HepG2 (cell line): ENCODE measurements at regions not wholly inside any gene's neighbourhood (a gene's known extent, or its start where the extent isn't known, plus 50 kb on each side); places are given as distances from the start of the nearest gene placed in this dataset.

ENCODE experiments used
- CC2D1A ChIP-seq: sonication (generic); formaldehyde crosslinking; IDR thresholded peaks from 2 replicates; pipeline ENCODE4 v1.8.1; 2023; ENCODE audit warnings: mild to moderate bottlenecking, missing genetic modification reagents
- CREB1 ChIP-seq, 2 experiments: fragments of 450-650 bp in 1 of 2; IDR thresholded peaks; 2 replicates each; pipeline ENCODE4 v1.6.1; 2016 to 2017; ENCODE audit warnings: control low read depth in 1 of 2, mild to moderate bottlenecking in 1 of 2, missing compliant biosample characterization in 1 of 2, missing genetic modification characterization in 1 of 2
- GABPA ChIP-seq, 2 experiments: IDR thresholded peaks; 2 replicates each; pipeline ENCODE4 v1.6.1; 2011 to 2016; ENCODE audit warnings: low read depth in 2 of 2, low read length in 1 of 2, missing biosample characterization in 1 of 2, missing genetic modification characterization in 1 of 2
- MEF2D ChIP-seq: sonication (generic); formaldehyde crosslinking; IDR thresholded peaks from 2 replicates; pipeline ENCODE4 v1.5.1; 2020; ENCODE audit warnings: mild to moderate bottlenecking, missing genetic modification reagents
- NR1H2 ChIP-seq: sonication (generic); formaldehyde crosslinking; IDR thresholded peaks from 2 replicates; pipeline ENCODE4 v1.8.1; 2022; ENCODE audit warnings: low read depth, missing genetic modification reagents, borderline replicate concordance
- PAWR ChIP-seq: sonication (generic); formaldehyde crosslinking; IDR thresholded peaks from 2 replicates; pipeline ENCODE4 v1.4.0; 2020; ENCODE audit warnings: missing genetic modification reagents, mild to moderate bottlenecking, borderline replicate concordance
- SRF ChIP-seq: IDR thresholded peaks from 2 replicates; pipeline ENCODE4 v1.6.1; 2011; ENCODE audit warnings: mild to moderate bottlenecking, low read depth, low read length, moderate library complexity
- TAF1 ChIP-seq: sonication (generic); formaldehyde crosslinking; IDR thresholded peaks from 2 replicates; pipeline ENCODE4 v1.4.0; 2020; ENCODE audit warnings: missing genetic modification reagents
- ZNF674 ChIP-seq: sonication (generic); formaldehyde crosslinking; IDR thresholded peaks from 2 replicates; pipeline ENCODE4 v1.5.0; 2020; ENCODE audit warnings: low read depth, mild to moderate bottlenecking, missing genetic modification reagents
- ZZZ3 ChIP-seq: sonication (generic); formaldehyde crosslinking; IDR thresholded peaks from 2 replicates; pipeline ENCODE4 v1.4.0; 2020; ENCODE audit warnings: missing genetic modification reagents, mild to moderate bottlenecking, borderline replicate concordance
- TF ChIP-seq, protein P1 (sequence below): sonication (generic); formaldehyde crosslinking; IDR thresholded peaks from 2 replicates; pipeline ENCODE4 v1.8.1; 2022; ENCODE audit warnings: mild to moderate bottlenecking, missing genetic modification reagents
- TF ChIP-seq, protein P2 (sequence below): sonication (generic); formaldehyde crosslinking; IDR thresholded peaks from 2 replicates; pipeline ENCODE4 v1.5.0; 2020; ENCODE audit warnings: missing genetic modification reagents, mild to moderate bottlenecking, borderline replicate concordance
- TF ChIP-seq, protein P3 (sequence below): sonication (generic); formaldehyde crosslinking; IDR thresholded peaks from 2 replicates; pipeline ENCODE4 v1.5.0; 2020; ENCODE audit warnings: mild to moderate bottlenecking, missing genetic modification reagents, moderate library complexity
- TF ChIP-seq, protein P4 (sequence below): sonication (generic); formaldehyde crosslinking; IDR thresholded peaks from 2 replicates; pipeline ENCODE4 v1.5.1; 2020; ENCODE audit warnings: mild to moderate bottlenecking, missing genetic modification reagents, moderate library complexity

DNA sequence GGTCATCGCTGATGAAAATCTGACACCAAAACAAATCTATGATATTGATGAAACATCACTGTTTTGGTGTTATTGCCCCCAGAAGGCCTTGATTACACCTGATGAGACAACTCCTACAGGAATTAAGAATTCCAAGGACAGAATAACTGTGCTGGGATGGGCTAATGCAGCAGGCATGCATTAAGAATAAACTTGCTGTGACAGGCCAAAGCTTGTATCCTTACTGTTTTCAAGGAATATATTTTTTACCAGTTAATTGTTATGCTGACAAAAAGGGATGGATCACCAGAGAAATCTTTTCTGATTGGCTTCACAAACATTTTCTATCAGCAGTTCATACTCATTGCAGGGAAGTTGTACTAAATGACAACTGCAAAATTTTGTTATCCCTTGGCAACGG is 278.2 kb downstream of the IKZF2 start:
- TF ChIP-seq, protein P1, sequence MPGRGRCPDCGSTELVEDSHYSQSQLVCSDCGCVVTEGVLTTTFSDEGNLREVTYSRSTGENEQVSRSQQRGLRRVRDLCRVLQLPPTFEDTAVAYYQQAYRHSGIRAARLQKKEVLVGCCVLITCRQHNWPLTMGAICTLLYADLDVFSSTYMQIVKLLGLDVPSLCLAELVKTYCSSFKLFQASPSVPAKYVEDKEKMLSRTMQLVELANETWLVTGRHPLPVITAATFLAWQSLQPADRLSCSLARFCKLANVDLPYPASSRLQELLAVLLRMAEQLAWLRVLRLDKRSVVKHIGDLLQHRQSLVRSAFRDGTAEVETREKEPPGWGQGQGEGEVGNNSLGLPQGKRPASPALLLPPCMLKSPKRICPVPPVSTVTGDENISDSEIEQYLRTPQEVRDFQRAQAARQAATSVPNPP (CRISPR knock-in tag) = no peak
- TF ChIP-seq, protein P2, sequence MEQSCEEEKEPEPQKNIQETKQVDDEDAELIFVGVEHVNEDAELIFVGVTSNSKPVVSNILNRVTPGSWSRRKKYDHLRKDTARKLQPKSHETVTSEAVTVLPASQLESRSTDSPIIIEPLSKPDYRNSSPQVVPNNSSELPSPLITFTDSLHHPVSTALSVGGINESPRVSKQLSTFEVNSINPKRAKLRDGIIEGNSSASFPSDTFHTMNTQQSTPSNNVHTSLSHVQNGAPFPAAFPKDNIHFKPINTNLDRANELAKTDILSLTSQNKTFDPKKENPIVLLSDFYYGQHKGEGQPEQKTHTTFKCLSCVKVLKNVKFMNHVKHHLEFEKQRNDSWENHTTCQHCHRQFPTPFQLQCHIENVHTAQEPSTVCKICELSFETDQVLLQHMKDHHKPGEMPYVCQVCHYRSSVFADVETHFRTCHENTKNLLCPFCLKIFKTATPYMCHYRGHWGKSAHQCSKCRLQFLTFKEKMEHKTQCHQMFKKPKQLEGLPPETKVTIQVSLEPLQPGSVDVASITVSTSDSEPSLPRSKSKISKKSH (CRISPR knock-in tag) = no peak
- no peak for TF ChIP-seq NR1H2 (CRISPR knock-in tag)
- no peak for TF ChIP-seq CREB1 (IDR thresholded peaks at IDR 0.05)
- TF ChIP-seq CREB1 (CRISPR knock-in tag; IDR thresholded peaks at IDR 0.05) = no peak
- TF ChIP-seq ZNF674 (CRISPR knock-in tag) = no peak
- TF ChIP-seq SRF = no peak
- no peak for TF ChIP-seq MEF2D (CRISPR knock-in tag)
- no peak for TF ChIP-seq GABPA (IDR thresholded peaks at IDR 0.05; ENCODE audit: low read depth, low read length)
- TF ChIP-seq GABPA (CRISPR knock-in tag; IDR thresholded peaks at IDR 0.05; ENCODE audit: low read depth) = no peak
- TF ChIP-seq, protein P3, sequence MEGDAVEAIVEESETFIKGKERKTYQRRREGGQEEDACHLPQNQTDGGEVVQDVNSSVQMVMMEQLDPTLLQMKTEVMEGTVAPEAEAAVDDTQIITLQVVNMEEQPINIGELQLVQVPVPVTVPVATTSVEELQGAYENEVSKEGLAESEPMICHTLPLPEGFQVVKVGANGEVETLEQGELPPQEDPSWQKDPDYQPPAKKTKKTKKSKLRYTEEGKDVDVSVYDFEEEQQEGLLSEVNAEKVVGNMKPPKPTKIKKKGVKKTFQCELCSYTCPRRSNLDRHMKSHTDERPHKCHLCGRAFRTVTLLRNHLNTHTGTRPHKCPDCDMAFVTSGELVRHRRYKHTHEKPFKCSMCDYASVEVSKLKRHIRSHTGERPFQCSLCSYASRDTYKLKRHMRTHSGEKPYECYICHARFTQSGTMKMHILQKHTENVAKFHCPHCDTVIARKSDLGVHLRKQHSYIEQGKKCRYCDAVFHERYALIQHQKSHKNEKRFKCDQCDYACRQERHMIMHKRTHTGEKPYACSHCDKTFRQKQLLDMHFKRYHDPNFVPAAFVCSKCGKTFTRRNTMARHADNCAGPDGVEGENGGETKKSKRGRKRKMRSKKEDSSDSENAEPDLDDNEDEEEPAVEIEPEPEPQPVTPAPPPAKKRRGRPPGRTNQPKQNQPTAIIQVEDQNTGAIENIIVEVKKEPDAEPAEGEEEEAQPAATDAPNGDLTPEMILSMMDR (CRISPR knock-in tag) = no peak
- TF ChIP-seq CC2D1A = no peak
- TF ChIP-seq TAF1 (CRISPR knock-in tag) = no peak
- TF ChIP-seq, protein P4, sequence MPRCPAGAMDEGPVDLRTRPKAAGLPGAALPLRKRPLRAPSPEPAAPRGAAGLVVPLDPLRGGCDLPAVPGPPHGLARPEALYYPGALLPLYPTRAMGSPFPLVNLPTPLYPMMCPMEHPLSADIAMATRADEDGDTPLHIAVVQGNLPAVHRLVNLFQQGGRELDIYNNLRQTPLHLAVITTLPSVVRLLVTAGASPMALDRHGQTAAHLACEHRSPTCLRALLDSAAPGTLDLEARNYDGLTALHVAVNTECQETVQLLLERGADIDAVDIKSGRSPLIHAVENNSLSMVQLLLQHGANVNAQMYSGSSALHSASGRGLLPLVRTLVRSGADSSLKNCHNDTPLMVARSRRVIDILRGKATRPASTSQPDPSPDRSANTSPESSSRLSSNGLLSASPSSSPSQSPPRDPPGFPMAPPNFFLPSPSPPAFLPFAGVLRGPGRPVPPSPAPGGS (CRISPR knock-in tag) = no peak
- no peak for TF ChIP-seq PAWR (CRISPR knock-in tag)
- TF ChIP-seq ZZZ3 (CRISPR knock-in tag) = no peak
